HG03097 (cell line): ENCODE measurements at regions not wholly inside any gene's neighbourhood (a gene's known extent, or its start where the extent isn't known, plus 50 kb on each side); places are given as distances from the start of the nearest gene placed in this dataset.
"Not testable (repeated sequence)": the region's sequence is repeated elsewhere in the genome, so short reads cannot be mapped to it uniquely, and the experiment has no call there.

Experiments
- ATAC-seq: cut with Tn5 transposase; IDR thresholded peaks from one replicate; pipeline ENCODE4 v1.9.1; 2021; ENCODE audit not compliant: unreplicated experiment, low FRiP score

DNA sequence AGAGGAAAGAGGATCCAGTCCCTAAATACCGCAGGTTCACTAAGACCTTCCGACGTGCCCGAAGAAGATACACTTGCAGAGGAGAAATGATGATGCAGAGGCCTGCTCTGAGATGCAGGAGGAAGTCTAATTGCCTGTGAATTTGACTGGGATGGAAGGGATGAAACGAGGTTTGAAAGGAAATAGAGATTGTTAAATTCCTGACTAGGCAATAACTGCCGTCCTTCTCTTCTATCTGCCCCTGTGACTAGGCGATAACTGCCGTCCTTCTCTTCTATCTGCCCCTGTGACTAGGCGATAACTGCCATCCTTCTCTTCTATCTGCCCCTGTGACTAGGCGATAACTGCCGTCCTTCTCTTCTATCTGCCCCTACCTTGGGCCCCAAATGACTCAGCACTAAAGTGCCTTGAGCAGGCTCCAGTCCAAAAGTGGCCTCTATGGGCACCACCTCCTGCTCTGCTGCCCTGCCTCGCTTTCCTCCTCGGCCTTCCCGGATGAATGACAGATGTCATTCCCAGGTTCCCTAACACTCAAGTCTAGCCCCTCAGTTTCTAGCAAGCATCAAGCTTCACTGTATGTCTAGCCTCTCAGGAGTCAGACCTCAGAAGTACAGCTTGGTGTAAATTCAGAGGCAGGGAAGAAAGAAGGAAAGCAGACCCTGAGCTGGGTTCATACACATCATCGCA, 189.1 kb downstream of the FOXD4L6 start:
- ATAC-seq, result not testable (repeated sequence)

DNA sequence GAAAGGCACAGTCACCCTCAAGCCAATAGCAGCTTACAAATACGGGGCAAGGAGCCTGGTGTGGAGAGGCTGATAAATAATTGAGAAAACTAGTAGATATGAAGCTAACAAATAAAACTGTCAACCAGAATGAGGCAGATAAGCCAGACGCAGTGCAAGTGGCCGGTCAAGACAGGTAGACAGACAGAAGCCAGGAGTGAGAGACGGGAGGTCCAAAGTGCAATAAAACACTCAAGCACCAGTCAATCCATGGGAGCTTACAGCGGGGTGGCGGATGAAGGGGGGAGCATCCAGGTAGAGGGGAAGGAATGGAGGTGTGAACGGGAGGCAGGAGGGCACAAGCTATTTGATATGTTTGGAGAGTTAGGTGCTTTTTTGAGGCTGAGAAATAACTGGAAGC, 193.1 kb downstream of the FOXD4L6 start:
- no peak for ATAC-seq

DNA sequence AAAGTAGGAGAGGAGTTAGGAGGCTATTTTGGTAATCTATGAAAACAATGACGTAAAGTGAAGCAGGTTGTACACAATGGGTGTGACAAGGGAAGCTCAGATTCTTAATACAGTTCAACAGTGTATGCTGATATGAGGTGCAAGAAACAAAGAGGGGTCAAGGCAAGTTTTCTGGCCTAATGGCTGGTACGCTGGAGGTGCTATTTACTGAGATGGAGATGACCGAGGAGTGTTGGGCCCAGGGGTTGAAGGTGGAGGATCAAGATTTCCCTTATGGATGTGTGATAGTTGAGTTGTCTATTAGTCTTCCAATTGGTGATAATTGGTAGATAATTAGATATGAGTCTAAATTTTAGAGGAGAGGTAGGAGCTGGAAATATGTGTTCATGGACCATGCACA, 194.0 kb downstream of the FOXD4L6 start:
- ATAC-seq, result not testable (repeated sequence)

DNA sequence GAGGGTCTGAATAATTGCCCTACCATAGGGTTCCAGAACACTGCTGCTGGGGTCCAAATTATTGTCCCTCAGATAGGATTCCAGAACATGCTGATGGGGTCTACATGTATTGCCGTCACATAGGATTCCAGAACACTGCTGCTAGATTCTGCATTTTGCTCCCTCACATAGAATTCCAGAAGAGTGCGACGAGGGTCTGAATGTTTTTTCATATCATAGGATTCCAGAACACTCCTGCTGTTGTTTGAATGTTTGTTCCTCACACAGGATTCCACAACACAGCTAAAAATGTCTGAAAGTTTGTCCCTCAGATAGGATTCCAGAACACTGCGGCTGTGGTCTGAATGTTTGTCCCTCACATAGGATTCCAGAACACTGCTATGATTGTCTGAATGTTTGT, 198.1 kb downstream of the FOXD4L6 start:
- not testable (repeated sequence) for ATAC-seq

DNA sequence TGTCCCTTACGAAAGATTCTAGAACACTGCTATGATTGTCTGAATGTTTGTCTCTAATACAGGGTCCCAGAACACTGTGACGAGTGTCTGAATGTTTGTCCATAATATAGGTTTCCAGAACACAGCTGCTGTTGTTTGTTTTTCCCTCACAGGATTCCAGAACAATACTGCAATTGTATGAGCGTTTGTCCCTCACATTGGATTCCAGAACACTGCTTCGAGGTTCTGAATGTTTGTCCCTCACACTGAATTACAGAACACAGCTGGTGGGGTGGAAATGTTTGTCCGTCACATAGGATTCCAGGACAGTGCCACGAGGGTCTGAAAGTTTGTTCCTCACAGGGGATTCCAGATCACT, 199.0 kb downstream of the FOXD4L6 start:
- not testable (repeated sequence) for ATAC-seq

DNA sequence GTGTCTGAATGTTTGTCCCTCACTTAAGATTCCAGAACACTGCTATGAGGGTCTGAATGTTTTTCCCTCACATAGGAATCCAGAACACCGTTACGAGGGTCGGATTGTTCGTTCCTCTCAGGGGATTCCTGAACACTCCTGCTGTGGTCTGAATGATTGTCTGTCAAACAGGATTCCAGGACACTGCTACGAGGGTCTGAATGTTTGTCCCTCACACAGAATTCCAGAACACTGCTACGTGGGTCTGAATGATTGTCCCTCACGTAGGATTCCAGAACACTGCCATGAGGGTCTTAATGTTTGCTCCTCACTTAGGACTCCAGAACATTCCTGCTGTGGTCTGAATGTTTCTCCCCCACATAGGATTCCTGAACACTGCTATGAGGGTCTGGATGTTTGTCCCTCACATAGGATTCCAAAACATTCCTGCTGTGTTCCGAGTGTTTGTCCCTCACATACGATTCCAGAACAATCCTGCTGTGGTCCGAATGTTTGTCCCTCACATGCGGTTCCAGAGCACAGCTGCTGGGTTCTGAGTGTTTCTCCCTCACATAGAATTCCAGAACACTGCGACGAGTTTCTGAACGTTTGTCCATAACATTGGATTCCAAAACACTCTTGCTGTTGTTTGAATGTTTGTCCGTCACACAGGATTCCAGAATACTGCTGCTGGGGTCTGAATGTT, 199.5 kb downstream of the FOXD4L6 start:
- ATAC-seq, result no peak

DNA sequence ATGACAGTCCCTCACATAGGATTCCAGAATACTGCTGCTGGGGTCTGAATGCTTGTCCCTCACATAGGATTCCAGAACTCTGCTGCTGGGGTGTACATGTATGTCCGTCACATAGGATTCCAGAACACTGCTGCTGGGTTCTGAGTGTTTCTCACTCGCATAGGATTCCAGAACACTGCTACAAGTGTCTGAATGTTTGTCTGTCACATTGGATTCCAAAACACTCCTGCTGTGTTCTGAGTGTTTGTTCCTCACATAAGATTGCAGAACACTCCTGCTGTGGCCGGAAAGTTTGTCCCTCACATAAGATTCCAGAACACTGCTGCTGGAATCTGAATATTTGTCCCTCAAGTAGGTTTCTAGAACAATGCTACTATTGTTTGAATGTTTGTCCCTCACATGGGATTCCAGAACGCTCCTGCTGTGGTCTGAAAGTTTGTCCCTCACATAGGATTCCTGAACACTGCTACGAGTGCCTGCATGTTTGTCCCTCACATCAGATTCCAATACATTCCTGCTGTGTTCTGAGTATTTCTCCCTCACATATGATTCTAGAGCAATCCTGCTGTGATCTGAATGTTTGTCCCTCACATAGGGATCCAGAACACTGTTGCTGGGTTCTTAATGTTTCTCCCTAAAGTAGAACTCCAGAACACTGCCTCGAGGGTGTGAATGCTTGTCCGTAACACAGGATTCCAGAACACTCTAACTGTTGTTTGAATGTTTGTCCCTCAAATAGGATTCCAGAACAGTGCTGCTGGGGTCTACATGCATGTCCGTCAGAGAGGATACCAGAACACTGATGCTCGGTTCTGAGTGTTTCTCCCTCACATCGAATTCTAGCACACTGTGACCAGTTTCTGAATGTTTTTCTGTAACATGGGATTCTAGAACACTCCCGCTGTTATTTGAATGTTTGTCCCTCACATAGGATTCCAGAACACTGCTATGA, 200.4 kb downstream of the FOXD4L6 start:
- ATAC-seq, result no peak

DNA sequence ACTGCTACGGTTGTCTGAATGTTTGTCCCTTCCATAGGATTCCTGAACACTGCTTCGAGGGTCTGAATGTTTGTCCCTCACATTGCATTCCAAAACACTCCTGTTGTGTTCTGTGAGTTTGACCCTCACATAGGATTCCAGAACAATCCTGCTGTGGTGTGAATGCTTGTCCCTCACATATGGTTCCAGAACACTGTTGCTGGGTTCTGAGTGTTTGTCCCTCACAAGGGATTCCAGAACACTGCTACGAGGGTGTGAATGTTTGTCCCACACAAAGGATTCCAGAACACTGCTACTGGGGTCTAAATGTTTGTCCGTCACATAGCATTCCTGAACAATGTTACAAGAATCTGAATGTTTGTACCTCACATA, 201.2 kb downstream of the FOXD4L6 start:
- ATAC-seq, result no peak

DNA sequence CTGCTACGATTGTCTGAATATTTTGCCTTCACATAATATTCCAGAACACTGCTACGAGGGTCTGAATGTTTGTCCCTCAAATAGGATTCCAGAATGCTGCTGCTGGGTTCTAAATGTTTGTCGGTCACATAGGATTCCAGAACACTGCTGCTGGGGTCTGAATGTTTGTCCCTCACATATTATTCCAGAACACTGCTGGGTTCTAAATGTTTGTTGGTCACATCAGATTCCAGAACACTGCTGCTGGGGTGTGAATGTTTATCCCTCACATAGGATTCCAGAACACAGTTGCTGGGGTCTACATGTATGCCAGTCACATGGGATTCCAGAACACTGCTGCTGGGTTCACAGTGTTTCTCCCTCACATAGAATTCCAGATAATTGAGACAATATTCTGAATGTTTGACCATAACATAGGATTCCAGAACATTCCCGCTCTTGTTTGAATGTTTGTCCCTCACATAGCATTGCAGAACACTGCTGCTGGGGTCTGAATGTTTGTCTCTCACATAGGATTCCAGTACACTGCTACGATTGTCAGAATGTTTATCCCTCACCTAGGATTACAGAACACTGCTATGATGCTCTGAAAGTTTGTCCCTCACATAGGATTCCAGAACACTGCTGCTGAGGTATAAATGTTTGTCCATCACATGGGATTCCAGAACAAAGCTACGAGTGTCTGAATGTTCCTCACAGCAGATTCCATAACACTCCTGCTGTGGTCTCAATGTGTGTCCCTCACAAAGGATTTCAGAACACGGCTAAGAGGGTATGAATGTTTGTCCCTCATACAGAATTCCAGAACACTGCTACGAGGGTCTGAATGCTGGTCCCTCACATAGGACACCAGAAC, 201.8 kb downstream of the FOXD4L6 start:
- no peak for ATAC-seq

DNA sequence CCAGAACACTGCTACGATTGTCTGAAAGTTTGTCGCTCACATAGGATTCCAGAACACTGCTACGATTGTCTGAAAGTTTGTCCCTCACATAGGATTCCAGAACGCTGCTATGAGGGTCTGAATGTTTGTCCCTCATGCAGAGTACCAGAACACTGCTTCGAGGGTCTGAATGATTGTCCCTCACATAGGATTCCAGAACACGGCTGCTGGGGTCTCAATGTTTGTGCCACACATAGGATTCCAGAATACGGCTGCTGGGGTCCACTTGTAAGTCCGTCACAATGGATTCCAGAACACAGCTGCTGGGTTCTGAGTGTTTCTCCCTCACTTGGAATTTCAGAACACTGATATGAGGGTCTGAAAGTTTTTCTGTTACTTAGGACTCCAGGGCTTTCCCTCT, 203.3 kb downstream of the FOXD4L6 start:
- ATAC-seq, result no peak

DNA sequence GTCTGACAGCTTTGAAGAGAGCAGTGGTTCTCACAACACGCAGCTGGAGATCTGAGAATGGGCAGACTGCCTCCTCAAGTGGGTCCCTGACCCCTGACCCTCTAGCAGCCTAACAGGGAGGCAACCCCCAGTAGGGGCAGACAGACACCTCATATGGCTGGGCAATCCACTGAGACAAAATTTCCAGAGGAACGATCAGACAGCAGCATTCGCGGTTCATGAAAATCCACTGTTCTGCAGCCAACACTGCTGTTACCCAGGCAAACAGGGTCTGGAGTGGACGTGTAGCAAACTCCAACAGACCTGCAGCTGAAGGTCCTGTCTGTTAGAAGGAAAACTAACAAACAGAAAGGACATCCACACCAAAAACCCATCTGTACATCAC, 212.1 kb downstream of the FOXD4L6 start:
- not testable (repeated sequence) for ATAC-seq

DNA sequence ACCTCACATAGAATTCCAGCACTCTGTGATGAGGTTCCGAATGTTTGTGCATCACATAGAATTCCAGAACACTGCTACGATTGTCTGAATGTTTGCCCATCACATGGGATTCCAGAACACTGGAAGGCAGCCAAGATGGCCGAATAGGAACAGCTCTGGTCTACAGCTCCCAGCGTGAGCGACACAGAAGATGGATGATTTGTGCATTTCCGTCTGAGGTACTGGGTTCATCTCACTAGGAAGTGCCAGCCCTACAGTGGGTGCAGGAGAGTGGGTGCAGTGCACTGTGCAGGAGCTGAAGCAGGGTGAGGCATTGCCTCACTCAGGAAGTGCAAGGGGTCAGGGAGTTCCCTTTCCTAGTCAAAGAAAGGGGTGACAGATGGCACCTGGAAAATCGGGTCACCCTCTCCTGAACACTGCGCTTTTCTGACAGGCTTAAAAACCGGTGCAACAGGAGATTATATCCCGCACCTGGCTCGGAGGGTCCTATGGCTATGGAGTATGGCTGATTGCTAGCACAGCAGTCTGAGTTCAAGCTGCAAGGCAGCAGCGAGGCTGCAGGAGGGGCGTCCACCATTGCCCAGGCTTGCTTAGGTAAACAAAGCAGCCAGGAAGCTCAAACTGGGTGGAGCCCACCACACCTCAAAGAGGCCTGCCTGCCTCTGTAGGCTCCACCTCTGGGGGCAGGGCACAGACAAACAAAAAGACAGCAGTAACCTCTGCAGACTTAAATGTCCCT, 212.7 kb downstream of the FOXD4L6 start:
- ATAC-seq, result not testable (repeated sequence)

DNA sequence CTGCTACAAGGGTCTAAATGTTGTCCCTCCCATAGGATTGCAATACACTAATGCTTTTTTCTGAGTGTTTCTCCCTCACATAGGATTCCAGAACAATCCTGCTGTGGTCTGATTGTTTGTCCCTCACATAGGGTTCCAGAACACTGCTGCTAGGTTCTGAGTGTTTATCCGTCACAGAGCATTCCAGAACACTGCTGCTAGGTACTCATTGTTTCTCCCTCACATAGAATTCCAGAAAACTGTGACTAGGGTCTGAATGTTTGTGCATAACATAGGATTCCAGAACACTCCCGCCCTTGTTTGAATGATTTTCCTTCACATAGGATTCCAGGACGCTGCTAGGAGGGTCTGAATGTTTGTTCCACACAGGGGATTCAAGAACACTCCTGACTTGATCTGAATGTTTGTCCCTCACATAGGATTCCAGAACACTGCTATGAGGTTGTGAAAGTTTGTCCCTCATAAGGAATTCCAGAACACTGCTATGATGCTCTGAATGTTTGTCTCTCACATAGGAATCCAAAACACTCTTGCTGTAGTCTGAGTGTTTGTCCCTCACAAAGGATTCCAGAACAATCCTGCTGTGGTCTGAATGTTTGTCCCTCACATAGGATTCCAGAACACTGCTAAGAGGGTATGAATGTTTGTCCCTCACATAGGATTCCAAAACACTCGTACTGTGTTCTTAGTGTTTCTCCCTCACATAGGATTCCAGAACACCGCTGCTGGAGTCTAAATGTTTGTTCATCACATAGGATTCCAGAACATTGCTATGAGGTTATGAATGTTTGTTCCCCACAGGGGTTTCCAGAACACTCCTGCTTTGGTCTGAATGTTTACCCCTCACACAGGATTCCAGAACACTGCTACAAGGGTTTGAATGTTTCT, 213.5 kb downstream of the FOXD4L6 start:
- no peak for ATAC-seq

DNA sequence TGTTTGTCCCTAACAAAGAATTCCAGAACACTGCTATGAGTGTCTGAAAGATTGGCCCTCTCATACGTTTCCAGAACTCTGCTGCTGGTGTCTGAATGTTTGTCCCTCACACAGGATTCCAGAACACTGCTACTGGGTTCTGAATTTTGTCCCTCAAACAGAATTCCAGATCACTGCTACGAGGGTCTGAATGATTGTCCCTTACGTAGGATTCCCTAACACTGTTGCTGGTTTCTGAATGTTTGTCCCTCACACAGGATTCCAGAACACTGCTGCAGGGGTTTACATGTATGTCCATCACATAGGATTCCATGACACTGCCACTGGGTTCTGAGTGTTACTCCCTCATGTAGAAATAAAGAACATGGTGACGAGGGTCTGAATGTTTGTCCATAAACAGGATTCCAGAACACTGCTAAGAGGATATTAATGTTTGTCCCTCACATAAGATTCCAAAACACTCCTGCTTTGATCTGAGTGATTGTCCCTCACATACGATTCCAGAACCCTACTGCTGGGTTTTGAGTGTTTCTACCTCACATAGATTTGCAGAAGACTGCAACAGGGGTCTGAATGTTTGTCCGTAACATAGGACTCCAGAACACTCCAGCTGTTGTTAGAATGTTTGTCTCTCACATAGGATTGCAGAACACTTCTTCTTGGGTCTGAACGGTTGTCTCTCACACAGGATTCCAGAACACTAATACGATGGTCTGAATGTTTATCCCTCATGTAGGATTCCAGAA, 214.4 kb downstream of the FOXD4L6 start:
- no peak for ATAC-seq

DNA sequence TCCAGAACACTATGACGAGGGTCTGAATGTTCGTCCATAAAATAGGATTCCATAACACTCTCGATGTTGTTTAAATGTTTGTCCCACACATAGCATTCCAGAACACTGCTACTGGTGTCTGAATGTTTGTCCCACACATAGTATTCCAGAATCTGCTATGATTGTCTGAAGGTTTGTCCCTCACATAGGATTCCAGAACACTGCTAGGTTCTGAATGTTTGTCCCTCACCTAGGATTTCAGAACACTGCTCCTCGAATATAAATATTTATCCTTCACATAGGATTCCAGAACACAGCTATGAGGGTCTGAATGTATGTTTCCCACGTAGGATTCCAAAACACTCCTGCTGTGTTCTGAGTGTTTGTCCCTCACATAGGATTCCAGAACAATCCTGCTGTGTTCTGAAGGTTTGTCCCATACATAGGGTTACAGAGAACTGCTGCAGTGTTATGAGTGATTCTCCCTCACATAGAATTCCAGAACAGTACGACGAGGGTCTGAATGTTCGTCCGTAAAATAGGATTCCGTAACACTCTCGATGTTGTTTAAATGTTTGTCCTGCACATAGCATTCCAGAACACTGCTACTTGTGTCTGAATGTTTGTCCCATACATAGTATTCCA, 215.3 kb downstream of the FOXD4L6 start:
- ATAC-seq, result no peak

DNA sequence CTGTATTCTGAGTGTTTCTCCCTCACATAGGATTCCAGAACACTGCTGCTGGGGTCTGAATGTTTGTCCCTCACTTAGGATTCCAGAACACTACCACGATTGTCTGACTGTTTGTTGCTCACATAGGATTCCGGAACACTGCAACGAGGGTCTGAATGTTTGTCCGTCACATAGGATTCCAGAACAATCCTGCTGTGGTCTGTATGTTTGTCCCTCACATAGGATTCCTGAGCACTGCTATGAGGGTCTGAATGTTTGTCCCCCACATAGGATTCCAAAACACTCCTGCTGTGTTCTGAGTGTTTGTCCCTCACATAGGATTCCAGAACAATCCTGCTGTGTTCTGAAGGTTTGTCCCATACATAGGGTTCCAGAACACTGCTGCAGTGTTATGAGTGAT, 215.8 kb downstream of the FOXD4L6 start:
- not testable (repeated sequence) for ATAC-seq

DNA sequence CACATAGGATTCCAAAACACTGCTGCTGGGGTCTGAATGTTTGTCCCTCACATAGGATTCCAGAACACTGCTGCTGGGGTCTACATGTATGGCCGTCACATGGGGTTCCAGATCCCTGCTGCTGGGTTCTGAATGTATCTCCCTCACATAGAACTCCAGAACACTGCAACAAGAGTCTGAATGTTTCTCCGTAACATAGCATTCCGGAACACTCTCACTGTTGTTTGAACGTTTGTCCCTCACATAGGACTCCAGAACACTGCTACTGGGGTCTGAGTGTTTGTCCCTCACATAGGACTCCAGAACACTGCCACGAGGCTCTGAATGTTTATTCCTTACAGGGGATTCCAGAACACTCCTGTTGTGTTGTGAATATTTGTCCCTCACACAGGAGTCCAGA, 216.8 kb downstream of the FOXD4L6 start:
- ATAC-seq, result no peak

DNA sequence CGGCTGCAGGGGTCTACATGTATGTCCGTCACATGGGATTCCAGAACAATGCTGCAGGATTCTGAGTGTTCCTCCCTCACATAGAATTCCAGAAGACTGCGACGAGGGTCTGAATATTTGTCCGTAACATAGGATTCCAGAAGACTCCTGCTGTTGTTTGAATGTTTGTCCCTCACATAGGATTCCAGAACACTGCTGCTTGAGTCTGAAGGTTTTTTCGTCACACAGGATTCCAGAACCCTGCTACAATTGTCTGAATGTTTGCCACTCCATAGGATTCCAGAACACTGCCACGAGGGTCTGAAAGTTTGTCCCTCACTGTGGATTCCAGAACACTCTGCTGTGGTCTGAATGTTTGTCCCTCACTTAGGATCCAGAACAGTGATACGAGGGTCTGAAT, 217.5 kb downstream of the FOXD4L6 start:
- ATAC-seq, result not testable (repeated sequence)
